GM10266 (cell line): ENCODE measurements at regions not wholly inside any gene's neighbourhood (a gene's known extent, or its start where the extent isn't known, plus 50 kb on each side); places are given as distances from the start of the nearest gene placed in this dataset.

Experiments
- DNase-seq: peaks from one replicate; pipeline ENCODE4 v3.0.0; 2012; ENCODE audit errors: extremely low spot score
- CTCF ChIP-seq: IDR thresholded peaks from 2 replicates; pipeline ENCODE4 v1.5.1; 2012; ENCODE audit warnings: mild to moderate bottlenecking, low read depth; ENCODE audit not compliant: control insufficient read depth, insufficient read depth; ENCODE audit errors: missing control alignments

GRCh38 chr12:89289720-89290119, 62.6 kb downstream of the DUSP6 start:
- DNase-seq = no peak
- TF ChIP-seq CTCF = no peak

- DNase-seq = no peak
- no peak for TF ChIP-seq CTCF
Measured at GRCh38 chr12:89288959-89289358, 63.3 kb downstream of the DUSP6 start.

- no peak for DNase-seq
- TF ChIP-seq CTCF = no peak
Measured at GRCh38 chr12:89286501-89286900, 65.8 kb downstream of the DUSP6 start.

- DNase-seq = no peak
- no peak for TF ChIP-seq CTCF
Measured at GRCh38 chr12:89281539-89281867, 70.8 kb downstream of the DUSP6 start.

- no peak for DNase-seq
- no peak for TF ChIP-seq CTCF
Measured at GRCh38 chr12:89280833-89281538, 71.3 kb downstream of the DUSP6 start.

- TF ChIP-seq CTCF = no peak
- no peak for DNase-seq
Measured at GRCh38 chr12:89279499-89279898, 72.8 kb downstream of the DUSP6 start.

- DNase-seq = no peak
Measured at GRCh38 chr12:89278862-89279261, 73.4 kb downstream of the DUSP6 start.

More at GRCh38 chr12:89278862-89279261, 73.4 kb downstream of the DUSP6 start:
- no peak for TF ChIP-seq CTCF
